ENCODE measurements at regions not wholly inside any gene's neighbourhood (a gene's known extent, or its start where the extent isn't known, plus 50 kb on each side); places are given as distances from the start of the nearest gene placed in this dataset.

DNA sequence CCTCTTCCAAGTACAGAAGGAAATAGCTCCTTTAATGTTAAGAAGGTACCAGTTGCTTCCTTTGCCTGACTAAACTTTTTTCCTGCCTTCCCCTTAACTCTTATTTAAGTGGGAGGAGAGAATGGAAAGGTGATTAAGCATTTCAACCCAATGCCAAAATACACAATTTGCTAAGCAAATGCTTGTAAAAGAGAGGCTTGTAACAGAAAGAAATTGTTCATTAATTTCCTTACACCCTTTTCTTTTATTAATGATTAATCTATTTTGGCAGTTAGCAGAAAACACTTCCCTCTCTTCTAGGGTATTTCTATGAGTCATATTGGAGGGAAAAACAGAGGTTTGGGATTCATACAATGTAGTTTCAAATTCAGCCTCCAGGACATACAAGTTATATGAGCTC, 427.6 kb upstream of the FAT3 start:
- Mint-ChIP-seq H3K27ac (no peak overlapping the region), H3K27me3 (ENCODE audit: low read depth) (no peaks in the 10 kb centered on the region), H3K36me3 (ENCODE audit: insufficient read depth in 2 of 2) (no peaks in the 10 kb centered on the region)

DNA sequence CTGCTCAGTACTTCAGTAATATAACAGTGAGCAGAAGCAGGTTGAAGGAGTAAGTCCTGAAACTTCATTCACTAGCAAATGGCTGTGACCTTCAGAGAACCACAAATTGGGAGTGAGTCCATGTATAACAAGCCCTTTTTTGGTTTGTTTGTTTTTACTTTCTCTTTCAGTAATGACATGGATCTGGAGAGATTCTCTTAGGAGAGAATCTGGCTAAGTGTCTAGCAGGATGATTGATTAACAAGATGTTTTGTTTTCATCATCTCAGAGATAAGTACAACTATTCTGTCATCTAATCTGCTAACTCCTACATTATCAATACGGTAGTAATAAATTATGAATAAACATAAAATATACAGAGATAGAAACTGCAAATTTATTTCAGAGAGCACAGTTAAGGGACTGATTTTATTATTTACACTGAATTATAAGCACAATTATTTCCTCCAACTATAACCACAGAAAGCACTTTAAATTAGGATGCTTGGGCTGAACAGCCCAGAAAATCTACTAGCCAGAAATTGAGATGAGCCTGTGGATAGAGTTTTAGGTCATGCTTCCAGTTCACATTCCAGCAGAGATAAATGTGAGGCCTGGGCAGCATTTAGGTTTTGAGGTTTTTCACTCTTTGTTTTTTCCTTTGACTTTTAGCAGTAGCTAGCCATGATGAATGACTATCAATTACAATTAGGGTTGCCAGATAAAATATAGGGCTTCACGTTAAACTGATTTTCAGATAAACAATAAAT, 429.3 kb upstream of the FAT3 start:
- H3K27ac Mint-ChIP-seq: no peak overlapping the region
- H3K9me3 Mint-ChIP-seq: peaks cover 3 to 5% of the 10 kb centered on the region in 2 donors
- H3K4me3 Mint-ChIP-seq: no peak overlapping the region
- no peak for DNase-seq
- ATAC-seq (replicated peaks in 1 of 2): no peak
- H3K27me3 Mint-ChIP-seq (ENCODE audit: low read depth): no peaks in the 10 kb centered on the region
- H3K36me3 Mint-ChIP-seq (ENCODE audit: insufficient read depth in 2 of 2): no peaks in the 10 kb centered on the region
- H3K4me1 Mint-ChIP-seq (ENCODE audit: low read depth): no peaks in the 10 kb centered on the region

More for the DNA sequence above, 427.6 kb upstream of the FAT3 start:
- no peak for ATAC-seq (replicated peaks in 1 of 2)
- H3K9me3 Mint-ChIP-seq: peaks cover 2 to 3% of the 10 kb centered on the region in 2 donors
- no peaks in the 10 kb centered on the region for H3K4me1 Mint-ChIP-seq (ENCODE audit: low read depth)
- DNase-seq: no peak
- no peak overlapping the region for H3K4me3 Mint-ChIP-seq

DNA sequence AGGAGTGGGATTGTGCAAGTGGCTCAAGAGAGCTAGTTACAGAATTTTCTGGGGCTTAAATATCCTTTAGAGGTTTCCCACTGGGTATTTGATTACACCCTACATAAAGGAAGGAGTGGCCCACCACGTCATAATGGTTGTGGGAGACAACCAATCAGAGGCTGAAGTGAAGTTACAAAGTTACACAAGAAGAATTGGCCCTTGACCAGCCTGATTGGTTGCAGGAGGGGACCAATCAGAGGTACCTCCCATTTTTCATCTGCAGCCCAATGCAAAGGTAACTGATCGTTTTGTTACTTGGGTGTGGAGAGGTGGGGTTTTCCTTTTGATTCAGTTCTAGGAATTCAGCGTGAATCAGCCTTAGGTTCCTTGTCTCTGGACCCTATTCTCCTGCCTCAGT, 430.5 kb upstream of the FAT3 start:
- Mint-ChIP-seq H3K27me3 (ENCODE audit: low read depth) (no peaks in the 10 kb centered on the region), H3K27ac (no peak overlapping the region), H3K4me3 (no peak overlapping the region), H3K4me1 (ENCODE audit: low read depth) (no peaks in the 10 kb centered on the region), H3K9me3 (peaks cover 3 to 4% of the 10 kb centered on the region in 2 donors), H3K36me3 (ENCODE audit: insufficient read depth in 2 of 2) (no peaks in the 10 kb centered on the region)
- DNase-seq: no peak
- no peak for ATAC-seq (replicated peaks in 1 of 2)

DNA sequence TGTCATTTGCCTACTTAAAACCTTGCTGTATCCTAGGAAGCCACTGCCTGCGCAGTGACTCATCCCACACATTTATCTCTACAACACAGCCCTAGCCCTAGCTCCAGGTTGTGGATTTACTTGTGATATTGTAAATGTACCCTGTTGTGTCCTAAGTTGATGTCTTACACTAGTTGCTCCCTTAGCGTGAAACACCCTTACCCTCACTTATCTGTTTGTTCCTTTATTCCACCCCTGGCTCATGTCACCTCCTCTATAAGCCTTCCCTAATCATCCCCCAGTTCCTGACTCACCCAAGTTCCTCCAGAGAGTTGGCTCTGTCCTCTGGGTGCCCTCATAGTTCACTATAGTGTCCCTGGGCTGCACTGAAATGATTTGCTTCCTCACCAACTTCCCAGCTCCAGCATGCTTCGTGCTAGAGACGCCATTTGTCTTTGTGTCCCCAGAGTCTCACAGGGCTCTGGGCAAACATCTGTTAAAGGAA, 431.8 kb upstream of the FAT3 start:
- no peak for ATAC-seq (replicated peaks in 1 of 2)
- peaks cover 3% of the 10 kb centered on the region in 2 donors for H3K9me3 Mint-ChIP-seq
- H3K27me3 Mint-ChIP-seq (ENCODE audit: low read depth): no peaks in the 10 kb centered on the region
- no peaks in the 10 kb centered on the region for H3K4me1 Mint-ChIP-seq (ENCODE audit: low read depth)
- H3K27ac Mint-ChIP-seq: no peak overlapping the region
- H3K4me3 Mint-ChIP-seq: no peak overlapping the region
- H3K36me3 Mint-ChIP-seq (ENCODE audit: insufficient read depth in 2 of 2): no peaks in the 10 kb centered on the region
- DNase-seq: no peak

DNA sequence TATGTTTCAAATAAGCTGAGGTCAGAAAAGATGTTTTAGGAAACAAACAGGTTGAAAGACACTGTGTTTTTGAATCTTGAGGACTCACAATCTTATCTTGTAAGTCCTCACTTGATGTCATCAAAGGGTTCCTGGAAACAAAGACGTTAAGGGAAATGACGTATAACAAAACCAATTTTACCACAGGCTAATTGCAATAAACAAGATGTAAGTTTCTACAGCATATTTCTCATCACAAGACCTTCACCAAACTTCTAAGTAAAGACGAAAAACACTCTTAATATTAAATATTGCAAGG, 433.5 kb upstream of the FAT3 start:
- DNase-seq (no peak), ATAC-seq (replicated peaks in 1 of 2) (no peak)
- peaks cover 0 to 3% of the 10 kb centered on the region in 2 donors for H3K9me3 Mint-ChIP-seq
- no peak overlapping the region for H3K27ac Mint-ChIP-seq
- no peak overlapping the region for H3K4me3 Mint-ChIP-seq
- no peaks in the 10 kb centered on the region for H3K36me3 Mint-ChIP-seq (ENCODE audit: insufficient read depth in 2 of 2)
- no peaks in the 10 kb centered on the region for H3K27me3 Mint-ChIP-seq (ENCODE audit: low read depth)
- H3K4me1 Mint-ChIP-seq (ENCODE audit: low read depth): no peaks in the 10 kb centered on the region

DNA sequence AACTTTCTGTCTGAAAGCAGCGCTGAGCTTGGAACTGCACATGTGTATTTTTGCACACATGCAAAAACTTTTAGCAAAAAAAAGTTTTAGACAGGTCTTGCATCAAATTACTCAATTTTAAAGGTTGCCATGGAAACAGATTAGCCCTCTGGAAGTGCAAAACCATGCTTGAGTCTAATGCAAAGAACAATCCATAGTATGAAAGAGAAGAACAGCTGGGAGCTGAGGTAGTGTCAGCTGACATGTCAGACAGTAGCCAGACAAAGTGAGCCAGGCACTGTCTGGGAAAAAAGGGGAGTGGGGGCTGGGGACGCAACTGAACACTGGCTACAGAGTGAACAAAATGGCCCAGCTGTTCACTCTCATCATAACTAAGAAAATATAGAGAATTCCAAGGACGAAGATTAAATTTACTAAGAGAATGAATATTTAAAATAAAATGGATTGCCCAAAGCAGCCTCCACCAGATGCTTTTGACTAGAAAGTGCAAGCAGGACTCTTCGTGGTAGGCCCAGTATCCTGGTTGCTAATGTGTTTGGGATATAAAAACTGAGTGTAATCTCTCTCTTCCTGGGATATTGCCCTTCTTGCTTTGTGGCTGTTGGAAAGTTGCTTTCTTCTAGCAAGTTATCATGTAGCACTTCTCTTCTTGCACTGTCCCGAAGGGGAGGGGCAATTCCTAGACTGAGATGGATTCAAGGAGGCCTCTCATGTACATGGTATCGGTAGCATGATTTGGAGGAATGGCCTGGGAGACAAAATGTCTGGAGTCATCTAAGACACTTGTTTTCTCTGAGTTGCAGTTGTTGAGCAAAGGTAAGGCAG, 434.1 kb upstream of the FAT3 start:
- Mint-ChIP-seq H3K4me1 (ENCODE audit: low read depth) (no peaks in the 10 kb centered on the region), H3K4me3 (no peak overlapping the region), H3K36me3 (ENCODE audit: insufficient read depth in 2 of 2) (no peaks in the 10 kb centered on the region), H3K27ac (no peak overlapping the region), H3K9me3 (peaks cover 0 to 3% of the 10 kb centered on the region in 2 donors), H3K27me3 (ENCODE audit: low read depth) (no peaks in the 10 kb centered on the region)
- DNase-seq (no peak), ATAC-seq (replicated peaks in 1 of 2) (no peak)

DNA sequence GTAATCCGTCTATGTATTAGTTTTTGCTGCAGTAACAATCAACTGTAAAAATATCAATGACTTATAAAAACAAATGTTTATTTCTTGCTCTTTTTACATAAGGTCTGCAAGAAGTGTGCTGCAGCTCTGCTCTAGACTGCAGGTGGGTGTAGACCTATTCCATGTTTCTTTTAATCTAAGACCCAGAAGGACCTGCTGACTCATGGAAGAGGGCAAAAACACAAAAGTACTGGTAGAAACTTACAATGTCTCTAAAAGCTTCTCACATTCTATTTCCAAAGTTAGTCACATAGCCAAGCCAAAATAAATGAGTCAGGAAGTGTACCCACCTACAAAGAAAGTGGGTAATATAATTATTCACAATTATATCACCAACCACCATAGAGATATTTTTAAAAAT, 435.9 kb upstream of the FAT3 start:
- Mint-ChIP-seq H3K4me1 (ENCODE audit: low read depth) (no peaks in the 10 kb centered on the region), H3K4me3 (no peak overlapping the region), H3K27ac (no peak overlapping the region), H3K27me3 (ENCODE audit: low read depth) (no peaks in the 10 kb centered on the region), H3K9me3 (peaks cover under 1 to 4% of the 10 kb centered on the region in 2 donors), H3K36me3 (ENCODE audit: insufficient read depth in 2 of 2) (no peaks in the 10 kb centered on the region)
- no peak for ATAC-seq (replicated peaks in 1 of 2)
- DNase-seq: no peak

DNA sequence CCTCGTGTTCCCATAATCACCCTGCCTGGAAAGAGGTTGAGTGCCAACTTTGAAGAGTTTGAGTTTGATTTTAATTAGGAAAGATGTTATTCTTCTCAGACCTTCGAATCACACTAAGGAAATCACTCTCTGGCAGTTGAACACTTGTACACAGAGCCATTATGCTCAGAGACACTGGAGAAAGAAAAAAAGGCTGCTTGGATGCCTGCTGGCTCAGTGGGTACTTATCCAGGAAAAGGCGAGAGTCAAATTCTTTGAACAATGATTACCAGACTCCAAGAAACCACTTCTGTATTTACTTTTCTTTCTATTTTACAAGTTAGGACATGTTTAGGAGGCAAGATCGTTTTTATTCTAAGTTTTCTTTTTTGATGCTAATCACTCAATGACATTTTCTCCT, 438.5 kb upstream of the FAT3 start:
- peaks cover 6 to 9% of the 10 kb centered on the region in 2 donors for H3K9me3 Mint-ChIP-seq
- H3K4me3 Mint-ChIP-seq: no peak overlapping the region
- H3K27me3 Mint-ChIP-seq (ENCODE audit: low read depth): no peaks in the 10 kb centered on the region
- no peak for DNase-seq
- H3K27ac Mint-ChIP-seq: no peak overlapping the region
- ATAC-seq (replicated peaks in 1 of 2): no peak
- peaks cover 0 to 3% of the 10 kb centered on the region in 2 donors for H3K36me3 Mint-ChIP-seq (ENCODE audit: insufficient read depth in 2 of 2)
- H3K4me1 Mint-ChIP-seq (ENCODE audit: low read depth): no peaks in the 10 kb centered on the region

DNA sequence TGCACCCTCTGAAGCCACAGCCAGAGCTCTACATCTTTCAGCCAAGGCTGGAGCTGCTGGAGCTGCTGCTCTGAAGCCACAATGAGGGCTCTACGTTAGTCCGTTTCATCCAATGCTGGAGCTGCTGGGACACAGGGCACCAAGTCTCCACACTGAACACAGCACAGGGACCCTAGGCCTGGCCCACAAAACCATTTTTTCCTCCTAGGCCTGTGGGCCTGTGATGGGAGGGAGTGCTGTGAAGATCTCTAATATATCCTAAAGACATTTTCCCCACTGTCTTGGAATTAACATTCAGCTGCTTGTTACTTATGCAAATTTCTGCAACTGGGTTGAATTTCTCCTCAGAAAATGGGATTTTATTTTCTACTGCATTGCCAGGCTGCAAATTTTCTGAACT, 441.4 kb upstream of the FAT3 start:
- H3K27ac Mint-ChIP-seq: no peak overlapping the region
- peaks cover 6 to 8% of the 10 kb centered on the region in 2 donors for H3K9me3 Mint-ChIP-seq
- H3K4me1 Mint-ChIP-seq (ENCODE audit: low read depth): no peaks in the 10 kb centered on the region
- DNase-seq (no peak), ATAC-seq (replicated peaks in 1 of 2) (no peak)
- peaks cover 0 to 3% of the 10 kb centered on the region in 2 donors for H3K36me3 Mint-ChIP-seq (ENCODE audit: insufficient read depth in 2 of 2)
- no peaks in the 10 kb centered on the region for H3K27me3 Mint-ChIP-seq (ENCODE audit: low read depth)
- H3K4me3 Mint-ChIP-seq: no peak overlapping the region

DNA sequence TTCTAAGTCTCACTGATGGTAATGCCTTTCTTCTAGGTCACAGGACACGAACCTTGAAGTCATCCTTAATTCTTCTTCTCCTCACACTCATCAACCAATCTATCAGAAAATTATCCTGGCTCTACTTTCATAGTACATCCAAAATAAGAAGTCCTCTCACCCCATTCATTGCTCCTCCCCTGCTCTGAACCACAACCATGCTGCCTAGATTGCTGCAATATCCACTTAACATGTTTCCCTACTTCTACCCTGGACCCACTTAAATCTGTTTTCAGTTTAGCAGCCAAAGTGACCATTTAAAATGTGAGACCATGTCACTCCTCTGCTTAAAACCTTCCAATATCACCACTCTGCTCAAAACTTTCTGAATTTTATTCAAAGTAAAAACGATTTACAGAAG, 445.9 kb upstream of the FAT3 start:
- ATAC-seq (replicated peaks in 1 of 2): no peak
- Mint-ChIP-seq H3K9me3 (peaks cover 9 to 10% of the 10 kb centered on the region in 2 donors), H3K36me3 (ENCODE audit: insufficient read depth in 2 of 2) (peaks cover 0 to 3% of the 10 kb centered on the region in 2 donors), H3K27me3 (ENCODE audit: low read depth) (no peaks in the 10 kb centered on the region), H3K27ac (no peak overlapping the region), H3K4me1 (ENCODE audit: low read depth) (no peaks in the 10 kb centered on the region), H3K4me3 (no peak overlapping the region)
- DNase-seq: no peak

DNA sequence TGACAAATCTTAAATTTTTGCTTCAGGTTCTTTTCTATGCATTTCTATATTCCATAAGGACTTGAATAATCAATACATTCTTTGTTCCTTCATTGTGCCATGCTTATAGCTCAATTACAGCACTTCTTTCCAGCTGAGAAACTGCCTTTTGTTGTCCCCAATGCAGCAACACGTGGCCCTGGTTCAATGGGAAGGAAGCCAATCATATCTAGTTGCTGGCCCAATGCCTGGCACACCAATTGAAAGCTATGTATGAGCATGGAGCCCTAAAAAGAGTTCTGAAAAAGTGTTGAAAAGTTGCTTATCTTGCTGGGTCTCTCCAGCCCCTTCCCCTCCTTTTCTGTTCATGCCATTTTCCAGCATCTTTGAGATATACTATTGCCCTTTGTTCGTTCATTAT, 448.0 kb upstream of the FAT3 start:
- H3K27me3 Mint-ChIP-seq (ENCODE audit: low read depth): no peaks in the 10 kb centered on the region
- H3K36me3 Mint-ChIP-seq (ENCODE audit: insufficient read depth in 2 of 2): no peaks in the 10 kb centered on the region
- H3K27ac Mint-ChIP-seq: no peak overlapping the region
- peaks cover 8 to 9% of the 10 kb centered on the region in 2 donors for H3K9me3 Mint-ChIP-seq
- no peak for ATAC-seq (replicated peaks in 1 of 2)
- H3K4me1 Mint-ChIP-seq (ENCODE audit: low read depth): no peaks in the 10 kb centered on the region
- no peak overlapping the region for H3K4me3 Mint-ChIP-seq
- no peak for DNase-seq

DNA sequence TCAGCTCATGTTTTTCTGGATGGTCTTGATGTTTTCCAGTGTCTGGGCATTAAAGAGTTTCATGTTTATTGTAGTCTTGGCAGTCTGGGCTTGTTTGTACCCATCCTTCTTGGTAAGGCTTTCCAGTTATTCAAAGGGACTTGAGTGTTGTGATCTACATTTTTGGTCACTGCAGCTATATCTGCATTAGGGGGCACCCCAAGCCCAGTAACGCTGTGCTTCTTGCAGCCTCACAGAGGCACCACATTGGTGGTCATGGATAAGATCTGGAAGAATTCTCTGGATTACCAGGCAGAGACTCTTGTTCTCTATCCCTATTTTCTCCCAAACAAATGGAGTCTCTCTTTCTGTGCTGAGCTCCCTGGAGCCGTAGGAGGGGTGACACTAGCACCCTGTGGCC, 451.5 kb upstream of the FAT3 start:
- ATAC-seq (replicated peaks in 1 of 2) (no peak), DNase-seq (no peak)
- Mint-ChIP-seq H3K4me1 (ENCODE audit: low read depth) (no peaks in the 10 kb centered on the region), H3K27ac (no peak overlapping the region), H3K27me3 (ENCODE audit: low read depth) (no peaks in the 10 kb centered on the region), H3K9me3 (peaks cover 5 to 9% of the 10 kb centered on the region in 2 donors), H3K4me3 (no peak overlapping the region), H3K36me3 (ENCODE audit: insufficient read depth in 2 of 2) (no peaks in the 10 kb centered on the region)

DNA sequence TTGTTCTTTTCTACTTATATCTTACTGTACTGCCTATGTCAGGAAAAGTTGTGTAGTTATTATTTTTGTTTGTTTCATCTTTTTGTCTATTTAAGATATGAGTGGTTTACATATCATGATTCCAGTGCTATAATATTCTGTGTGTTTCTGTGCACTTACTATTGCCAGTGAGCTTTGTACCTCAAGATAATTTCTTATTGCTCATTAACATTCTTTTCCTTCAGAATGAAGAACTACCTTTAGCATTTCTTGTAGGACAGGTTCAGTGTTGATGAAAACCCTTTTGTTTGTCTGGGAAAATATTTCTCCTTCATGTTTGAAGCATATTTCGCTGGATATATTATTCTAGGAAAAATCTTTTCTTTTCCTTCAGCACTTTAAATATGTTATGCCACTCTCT, 452.7 kb upstream of the FAT3 start:
- Mint-ChIP-seq H3K27me3 (ENCODE audit: low read depth) (no peaks in the 10 kb centered on the region), H3K4me1 (ENCODE audit: low read depth) (no peaks in the 10 kb centered on the region), H3K27ac (no peak overlapping the region), H3K36me3 (ENCODE audit: insufficient read depth in 2 of 2) (no peaks in the 10 kb centered on the region), H3K4me3 (no peak overlapping the region), H3K9me3 (peaks cover 3 to 7% of the 10 kb centered on the region in 2 donors)
- ATAC-seq (replicated peaks in 1 of 2) (no peak), DNase-seq (no peak)

All from activated T-cell treated with anti-CD3 and anti-CD28 coated beads, Interleukin-2, amount 50 U/mL, for 72 hours (primary cell).